ENCODE measurements at regions not wholly inside any gene's neighbourhood (a gene's known extent, or its start where the extent isn't known, plus 50 kb on each side); places are given as distances from the start of the nearest gene placed in this dataset.

DNA sequence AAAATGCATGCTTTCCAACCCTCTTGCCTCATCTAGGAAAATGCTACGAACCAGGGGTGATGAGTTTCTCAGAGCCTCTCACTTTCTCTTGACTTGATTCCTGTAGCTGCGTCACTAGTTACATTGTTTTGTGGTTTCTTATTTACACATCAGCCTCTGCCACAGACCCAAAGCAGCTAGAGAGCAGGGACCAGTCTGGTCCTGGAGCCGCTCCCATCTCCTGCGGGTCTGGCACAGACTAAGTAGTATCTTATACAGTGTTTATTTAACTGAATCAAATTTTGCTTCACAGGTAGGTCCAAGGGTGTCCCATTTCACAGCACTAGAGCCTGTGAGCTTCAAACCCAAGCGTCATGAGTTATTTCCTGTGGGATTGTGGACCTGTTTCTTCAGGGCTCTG, 310.5 kb downstream of the MYCN start:
- DNase-seq (ENCODE audit: extremely low read depth, low read depth), result no peak
- TF ChIP-seq, protein P1, sequence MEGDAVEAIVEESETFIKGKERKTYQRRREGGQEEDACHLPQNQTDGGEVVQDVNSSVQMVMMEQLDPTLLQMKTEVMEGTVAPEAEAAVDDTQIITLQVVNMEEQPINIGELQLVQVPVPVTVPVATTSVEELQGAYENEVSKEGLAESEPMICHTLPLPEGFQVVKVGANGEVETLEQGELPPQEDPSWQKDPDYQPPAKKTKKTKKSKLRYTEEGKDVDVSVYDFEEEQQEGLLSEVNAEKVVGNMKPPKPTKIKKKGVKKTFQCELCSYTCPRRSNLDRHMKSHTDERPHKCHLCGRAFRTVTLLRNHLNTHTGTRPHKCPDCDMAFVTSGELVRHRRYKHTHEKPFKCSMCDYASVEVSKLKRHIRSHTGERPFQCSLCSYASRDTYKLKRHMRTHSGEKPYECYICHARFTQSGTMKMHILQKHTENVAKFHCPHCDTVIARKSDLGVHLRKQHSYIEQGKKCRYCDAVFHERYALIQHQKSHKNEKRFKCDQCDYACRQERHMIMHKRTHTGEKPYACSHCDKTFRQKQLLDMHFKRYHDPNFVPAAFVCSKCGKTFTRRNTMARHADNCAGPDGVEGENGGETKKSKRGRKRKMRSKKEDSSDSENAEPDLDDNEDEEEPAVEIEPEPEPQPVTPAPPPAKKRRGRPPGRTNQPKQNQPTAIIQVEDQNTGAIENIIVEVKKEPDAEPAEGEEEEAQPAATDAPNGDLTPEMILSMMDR (IDR thresholded peaks at IDR 0.05; ENCODE audit: low read depth, low read length), result no peak

DNA sequence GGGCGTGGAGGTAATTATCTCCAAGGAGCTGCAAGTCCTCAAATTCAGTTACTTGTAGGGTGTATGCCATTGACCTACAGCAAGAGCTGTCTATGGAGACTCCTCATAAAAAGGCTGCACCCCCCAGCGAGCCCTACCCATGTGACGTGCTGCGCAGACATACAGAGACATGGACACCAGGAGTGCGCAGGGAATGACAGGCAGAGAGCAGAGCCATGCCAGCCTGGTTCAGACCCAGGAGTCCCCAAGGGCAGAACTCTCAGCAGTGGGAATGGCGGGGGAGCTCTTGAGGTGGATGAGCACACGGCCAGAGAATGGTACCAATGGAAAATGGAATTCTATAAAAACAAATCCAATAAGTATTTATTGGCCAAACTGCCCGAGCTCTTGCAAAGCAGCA, 310.1 kb downstream of the MYCN start:
- no peak for DNase-seq (ENCODE audit: extremely low read depth, low read depth)
- TF ChIP-seq, protein P1 (IDR thresholded peaks at IDR 0.05; ENCODE audit: low read depth, low read length), result no peak

DNA sequence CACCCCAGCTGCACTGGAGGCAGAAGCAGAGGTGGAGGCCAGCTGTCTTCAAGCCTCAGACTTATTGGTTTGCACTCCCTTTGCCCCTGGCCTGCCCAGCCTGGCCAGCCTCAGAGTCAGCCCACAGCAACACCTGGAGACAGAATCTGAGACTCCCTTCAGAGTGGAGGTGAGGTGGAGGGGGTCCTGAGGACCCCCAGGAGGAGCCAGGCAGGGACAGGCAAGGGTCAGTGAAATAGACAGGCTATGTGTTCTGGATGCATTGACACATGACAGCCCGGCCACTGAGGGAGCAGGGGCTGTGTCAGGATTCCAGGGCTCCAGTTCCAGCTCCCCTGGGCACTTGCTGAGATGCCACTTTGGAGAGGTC, 309.7 kb downstream of the MYCN start:
- TF ChIP-seq, protein P1 (IDR thresholded peaks at IDR 0.05; ENCODE audit: low read depth, low read length), result no peak
- no peak for DNase-seq (ENCODE audit: extremely low read depth, low read depth)

DNA sequence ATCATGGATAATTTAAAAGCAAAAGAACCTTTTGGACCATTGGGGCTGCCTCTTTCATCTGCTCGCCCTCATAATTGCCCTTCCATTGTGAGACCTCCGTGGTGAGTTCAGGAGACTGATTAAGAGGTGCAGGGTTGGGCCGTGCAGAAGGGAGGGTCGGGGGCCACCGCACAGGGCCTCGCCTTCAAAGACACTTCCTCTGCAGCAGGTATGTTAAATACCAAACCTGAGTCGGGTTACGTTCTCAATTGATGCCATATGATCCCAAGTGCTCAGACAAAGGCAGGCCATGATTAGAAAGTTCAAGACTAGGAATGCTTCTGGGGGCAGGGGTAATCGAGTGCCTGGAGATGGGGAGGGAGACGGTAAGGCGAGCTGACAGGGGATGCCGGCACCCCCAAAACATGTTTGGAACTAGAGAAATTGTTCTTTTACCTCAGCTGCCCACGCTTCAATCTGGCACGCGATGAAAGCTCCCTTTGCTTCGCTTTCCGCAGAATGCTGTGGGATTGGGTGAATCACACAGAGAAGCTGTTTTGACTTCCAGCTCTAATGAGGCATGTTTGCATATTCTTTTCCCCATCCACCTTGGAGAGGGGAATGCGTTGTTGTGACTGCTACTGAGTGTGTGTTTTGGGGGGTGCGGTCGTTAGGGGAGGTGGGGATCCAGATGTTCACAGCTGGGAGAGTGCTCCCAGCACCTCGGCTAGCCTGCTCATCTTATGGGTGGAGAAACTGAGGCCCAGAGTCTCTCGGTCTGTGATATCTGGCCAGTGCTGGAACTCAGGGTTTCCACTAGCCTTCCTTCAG, 309.1 kb downstream of the MYCN start:
- TF ChIP-seq, protein P1 (IDR thresholded peaks at IDR 0.05; ENCODE audit: low read depth, low read length), result no peak
- DNase-seq (ENCODE audit: extremely low read depth, low read depth), result no peak

DNA sequence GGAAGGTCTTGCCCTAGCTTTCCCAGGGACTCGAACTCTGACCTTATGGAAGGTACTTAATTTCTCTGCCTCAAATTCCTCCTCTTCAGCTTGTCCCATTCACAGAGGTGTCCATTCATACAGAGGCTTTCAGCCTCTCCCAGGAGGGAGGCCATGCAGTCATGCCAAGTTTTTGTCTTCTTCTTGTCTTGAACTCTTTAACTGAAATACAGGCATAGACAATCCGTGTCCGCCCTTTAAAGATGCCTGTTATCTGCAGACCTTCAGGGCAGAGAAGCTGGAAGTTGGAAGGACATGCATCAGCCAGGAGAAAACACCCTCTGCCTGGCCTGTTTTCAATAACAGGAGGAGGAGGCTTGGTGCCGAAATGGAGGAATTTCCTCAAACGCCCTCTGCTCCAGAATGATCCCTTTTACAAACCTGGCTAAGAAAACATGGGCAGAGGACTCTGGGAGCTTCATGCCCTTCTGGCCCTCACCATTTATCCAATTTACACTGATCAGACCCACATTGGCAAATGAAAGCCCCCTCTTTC, 308.3 kb downstream of the MYCN start:
- DNase-seq (ENCODE audit: extremely low read depth, low read depth), result no peak
- TF ChIP-seq, protein P1 (IDR thresholded peaks at IDR 0.05; ENCODE audit: low read depth, low read length), result no peak

DNA sequence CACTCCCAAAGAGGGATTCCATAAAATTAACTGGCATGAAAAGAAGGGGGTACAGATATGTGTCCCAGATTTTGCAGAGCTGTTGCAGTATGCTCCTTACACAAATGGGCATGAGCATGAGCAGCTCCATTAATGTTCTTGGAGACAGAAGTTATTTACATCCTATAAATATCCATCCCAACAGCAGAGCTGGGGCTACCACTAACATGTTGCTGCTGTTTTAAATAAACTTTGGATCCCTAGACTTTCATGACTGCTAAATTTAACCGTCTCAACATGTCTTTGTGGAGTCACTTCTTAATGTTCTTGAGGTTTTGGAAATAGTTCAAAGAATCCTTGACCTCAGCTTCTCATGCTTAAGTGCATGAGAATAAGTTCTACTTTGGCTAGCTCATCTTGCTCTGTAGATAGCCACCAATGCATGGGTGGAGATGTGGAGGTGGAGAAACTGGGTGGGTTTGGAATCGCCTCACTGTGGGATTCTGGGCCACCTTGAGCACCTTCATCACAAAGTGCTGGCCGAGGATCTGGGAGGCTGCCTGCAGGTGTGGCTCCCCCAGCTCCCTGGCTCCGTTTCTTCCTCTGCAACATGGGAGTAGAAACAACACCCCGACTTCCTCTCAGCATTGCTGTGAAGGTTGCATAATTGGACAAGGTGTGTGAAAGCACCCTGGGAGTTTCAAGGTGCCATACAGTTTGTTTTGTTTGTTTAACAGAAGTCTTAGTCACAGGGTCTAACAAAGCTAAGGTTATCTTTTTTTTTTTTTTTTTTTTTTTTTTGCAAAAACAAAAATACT, 307.2 kb downstream of the MYCN start:
- TF ChIP-seq, protein P1 (IDR thresholded peaks at IDR 0.05; ENCODE audit: low read depth, low read length), result no peak
- DNase-seq (ENCODE audit: extremely low read depth, low read depth), result no peak

DNA sequence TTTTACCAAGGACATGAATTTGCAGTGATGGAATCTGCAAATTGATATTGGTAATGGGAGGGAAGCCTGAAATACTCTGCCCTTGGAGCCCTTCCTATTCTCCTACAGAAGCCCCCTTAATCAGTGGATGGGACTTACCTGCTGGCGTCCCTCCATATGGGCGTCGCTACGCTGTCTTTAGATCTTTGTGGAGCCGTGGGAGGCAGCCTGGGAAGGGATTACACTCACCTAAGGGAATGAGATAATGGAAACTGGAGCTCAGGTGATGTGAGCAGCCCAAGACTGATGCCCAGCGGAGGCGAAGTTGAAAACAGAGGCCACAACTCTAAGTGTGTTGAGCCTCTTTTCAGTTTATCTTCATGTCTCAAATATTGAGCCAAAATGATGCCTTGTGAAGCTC, 306.6 kb downstream of the MYCN start:
- DNase-seq (ENCODE audit: extremely low read depth, low read depth), result no peak
- TF ChIP-seq, protein P1 (IDR thresholded peaks at IDR 0.05; ENCODE audit: low read depth, low read length), result no peak
